HG02763 (cell line): ENCODE measurements at regions not wholly inside any gene's neighbourhood (a gene's known extent, or its start where the extent isn't known, plus 50 kb on each side); places are given as distances from the start of the nearest gene placed in this dataset.
"Not testable (repeated sequence)": the region's sequence is repeated elsewhere in the genome, so short reads cannot be mapped to it uniquely, and the experiment has no call there.

Experiments
- ATAC-seq: cut with Tn5 transposase; IDR thresholded peaks from one replicate; pipeline ENCODE4 v1.9.1; 2021; ENCODE audit warnings: mild to moderate bottlenecking, moderate library complexity; ENCODE audit not compliant: unreplicated experiment

DNA sequence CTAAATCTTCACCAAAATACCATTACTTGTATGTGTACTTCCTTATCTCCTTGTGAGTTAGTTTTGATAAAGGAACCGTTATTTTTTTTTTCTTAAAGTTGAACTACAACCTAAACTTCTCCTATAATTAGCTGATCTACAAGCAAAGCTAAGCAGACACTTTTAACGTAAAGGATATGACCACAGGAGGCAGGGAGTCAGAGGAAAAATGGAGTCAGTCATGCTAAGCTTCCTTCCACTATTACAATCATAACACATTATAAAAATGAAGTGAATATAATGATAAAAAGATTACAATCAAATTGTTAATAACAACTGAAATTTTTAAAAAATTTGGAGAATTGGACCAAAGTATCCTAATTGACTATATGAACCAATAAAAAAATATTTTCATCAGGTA lies 892.6 kb downstream of the KCNT2 start:
- ATAC-seq: no peak

DNA sequence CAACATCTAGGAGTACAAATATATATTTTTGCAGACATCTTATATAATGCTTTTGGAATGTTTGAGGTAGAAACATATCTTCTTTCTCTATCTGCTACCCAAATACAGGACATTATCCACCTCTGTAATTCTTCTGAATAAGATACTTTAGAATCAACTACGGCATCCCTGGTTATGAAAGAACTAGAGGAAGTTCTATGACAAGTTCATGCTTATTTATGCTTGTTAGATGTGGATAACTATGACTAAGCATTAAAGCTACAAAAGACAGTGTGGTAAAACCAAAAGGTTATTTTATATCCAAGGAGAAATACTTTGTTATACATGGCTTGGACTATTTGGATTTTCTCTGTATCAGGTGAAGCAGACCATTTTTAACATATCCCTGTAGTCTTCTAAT lies 894.0 kb downstream of the KCNT2 start:
- ATAC-seq: no peak

DNA sequence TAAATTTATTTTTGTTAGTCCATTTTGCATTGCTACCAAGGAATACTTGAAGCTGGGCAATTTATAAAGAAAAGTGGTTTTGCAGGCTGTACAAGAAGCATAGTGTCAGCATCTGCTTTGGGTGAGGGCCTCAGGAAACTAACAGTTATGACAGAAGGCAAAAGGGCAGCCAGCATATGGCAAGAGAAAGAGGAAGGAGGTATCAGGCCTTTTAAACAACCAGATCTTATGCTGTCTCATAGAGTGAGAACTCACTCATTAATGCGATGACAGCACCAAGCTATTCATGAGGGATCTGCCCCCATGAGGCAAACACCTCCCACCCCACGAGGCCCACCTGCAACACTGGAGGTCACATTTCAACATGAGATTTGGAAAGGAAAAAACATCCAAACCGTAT lies 898.4 kb downstream of the KCNT2 start:
- no peak for ATAC-seq

DNA sequence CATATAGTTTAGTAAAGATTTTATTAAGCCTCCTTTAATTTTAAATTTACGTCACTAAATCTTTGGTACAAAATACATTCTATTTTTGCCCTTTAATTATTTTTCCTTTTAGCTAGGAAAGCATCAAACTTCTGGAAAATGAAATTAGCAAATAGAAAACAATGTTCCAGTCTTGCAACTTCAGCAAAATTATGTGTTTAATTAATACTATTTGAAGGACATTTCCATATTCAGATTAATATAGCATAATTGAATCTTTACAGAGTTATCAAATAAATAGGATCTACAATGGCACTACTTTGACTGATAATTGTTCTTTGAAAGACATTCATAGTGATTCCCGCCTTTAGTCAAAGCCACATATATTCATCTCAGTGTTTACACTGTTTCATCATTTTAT lies 904.2 kb downstream of the KCNT2 start:
- no peak for ATAC-seq

DNA sequence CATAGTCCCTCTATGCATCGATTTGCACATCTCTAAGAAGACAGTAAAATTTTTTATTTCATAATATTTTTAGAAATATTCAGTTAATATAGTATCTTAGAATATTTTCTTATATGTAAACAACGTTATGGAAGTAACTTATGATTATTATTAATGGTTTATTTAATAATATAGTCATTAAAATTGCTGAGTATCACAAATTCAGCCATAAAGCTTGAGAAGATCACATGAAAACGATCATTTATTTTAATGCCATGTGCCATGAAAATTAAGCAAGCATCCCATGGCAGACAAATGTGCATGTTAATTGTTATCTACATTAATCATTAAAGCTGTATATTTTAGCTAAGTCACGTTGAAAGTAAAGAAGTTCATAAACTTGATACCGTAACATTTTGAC lies 907.1 kb downstream of the KCNT2 start:
- no peak for ATAC-seq

DNA sequence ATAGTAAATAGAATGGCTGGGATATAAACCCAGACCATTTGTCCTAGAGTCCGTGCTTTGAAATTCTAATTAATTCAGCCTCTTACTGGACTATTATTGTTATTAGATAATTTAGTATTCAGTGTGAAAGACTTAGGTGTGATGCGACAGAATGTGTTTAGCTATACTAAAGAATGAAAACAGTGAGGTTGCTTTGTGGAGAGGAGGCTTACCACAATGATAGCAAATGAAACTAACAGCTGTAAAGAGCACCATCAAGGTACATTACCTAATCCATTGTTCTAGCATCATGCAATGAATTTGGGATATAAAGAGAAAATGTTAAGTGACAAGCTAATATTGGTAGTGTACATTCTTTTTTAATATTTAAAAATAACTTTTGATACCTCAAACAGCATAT lies 911.1 kb downstream of the KCNT2 start:
- ATAC-seq: peak; percentile 93

DNA sequence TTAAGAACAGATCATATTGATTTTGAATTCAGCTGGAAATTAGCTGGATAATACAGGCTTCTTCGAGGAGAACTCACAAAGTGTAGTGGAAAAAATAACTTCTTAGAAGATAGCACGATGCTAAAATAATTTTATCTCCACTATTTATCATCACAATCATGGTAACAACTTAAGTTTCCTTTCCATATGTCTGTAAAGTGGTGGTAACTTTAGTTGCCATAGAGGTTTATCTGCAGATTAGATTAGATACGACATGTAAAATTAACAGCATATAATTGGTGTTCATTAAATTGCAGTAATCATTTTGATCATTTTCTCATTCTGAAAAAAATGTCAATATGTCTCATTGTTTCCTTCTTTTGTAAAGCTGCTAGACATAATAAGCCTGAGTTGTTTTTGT lies 921.5 kb downstream of the KCNT2 start:
- ATAC-seq: no peak

DNA sequence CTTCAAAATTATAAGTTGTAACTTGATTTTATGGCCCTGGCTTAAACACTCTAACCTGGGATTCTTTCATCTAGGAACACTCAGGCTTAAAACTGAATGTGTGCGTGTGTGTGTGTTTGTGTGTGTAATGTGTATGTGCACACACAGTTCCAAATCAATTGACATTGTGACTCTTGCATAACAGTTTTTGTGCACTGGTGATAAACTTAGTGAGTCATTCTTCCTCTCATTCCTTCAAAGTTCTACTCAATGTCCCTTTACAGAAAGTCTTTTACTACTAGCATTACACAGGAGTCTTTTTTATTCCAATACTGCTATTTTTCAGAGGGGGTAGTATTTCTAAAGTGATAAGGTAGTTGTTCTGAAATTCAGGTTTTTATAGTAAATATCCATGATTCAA lies 943.6 kb downstream of the KCNT2 start:
- ATAC-seq: no peak

DNA sequence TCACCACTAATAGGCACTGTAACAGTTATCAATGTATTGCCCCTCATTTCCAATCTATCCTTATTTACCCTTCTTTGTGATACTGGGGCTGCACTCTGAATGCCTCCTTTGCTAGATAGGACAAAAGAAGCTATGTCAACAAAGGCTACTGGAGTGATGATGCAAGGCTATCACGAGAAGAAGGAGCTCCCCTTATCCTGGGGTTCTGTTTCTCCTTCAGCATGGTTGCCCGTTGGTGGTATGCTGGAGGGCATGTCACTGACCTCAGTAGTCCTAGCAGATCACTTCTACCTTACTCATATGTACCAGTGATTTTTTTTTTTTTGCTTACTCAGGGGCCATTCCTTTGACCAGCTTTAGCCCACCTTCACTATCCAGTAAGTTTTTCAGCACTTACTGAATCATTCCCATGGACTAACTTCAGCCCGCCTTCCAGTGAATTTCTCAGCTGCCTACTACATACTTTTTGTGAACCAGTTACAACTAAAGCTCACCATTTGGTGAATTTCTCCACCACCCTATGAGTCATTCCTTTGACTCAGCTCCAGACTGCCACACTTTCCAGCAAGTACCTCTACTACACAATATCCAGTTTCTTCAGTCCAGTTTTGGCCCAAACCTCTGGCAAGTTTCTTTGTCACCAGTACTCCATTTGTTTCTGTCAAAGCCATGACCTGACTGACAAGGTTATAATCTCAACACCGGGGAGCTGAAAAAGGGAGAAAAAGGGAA lies 944.5 kb downstream of the KCNT2 start:
- no peak for ATAC-seq

DNA sequence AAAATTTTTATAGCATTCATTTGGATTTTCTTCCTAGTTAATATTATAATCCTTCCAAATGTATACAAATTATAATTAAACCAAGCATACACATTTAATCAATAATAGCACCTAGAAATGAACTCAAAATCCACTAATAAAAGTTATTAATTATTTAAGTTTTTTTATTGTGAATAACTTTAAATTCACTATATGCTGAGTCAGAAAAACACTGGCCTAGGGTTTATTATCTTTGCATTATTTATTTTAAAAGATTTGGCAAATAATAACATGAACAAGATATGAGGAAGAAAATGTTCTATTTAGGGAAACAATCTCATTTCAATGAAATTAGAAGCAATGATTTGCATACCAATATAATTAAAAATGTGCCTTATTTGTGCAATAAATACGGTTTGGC lies 951.5 kb downstream of the KCNT2 start:
- no peak for ATAC-seq

DNA sequence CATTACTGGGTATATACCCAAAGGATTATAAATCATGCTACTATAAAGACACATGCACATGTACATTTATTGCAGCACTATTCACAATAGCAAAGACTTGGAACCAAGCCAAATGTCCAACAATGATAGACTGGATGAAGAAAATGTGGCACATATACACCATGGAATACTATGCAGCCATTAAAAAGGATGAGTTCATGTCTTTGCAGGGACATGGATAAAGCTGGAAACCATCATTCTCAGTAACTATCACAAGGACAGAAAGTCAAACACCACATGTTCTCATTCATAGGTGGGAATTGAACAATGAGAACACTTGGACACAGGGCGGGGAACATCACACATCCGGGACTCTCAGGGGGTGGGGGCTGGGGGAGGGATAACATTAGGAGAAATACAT lies 959.4 kb downstream of the KCNT2 start:
- not testable (repeated sequence) for ATAC-seq

DNA sequence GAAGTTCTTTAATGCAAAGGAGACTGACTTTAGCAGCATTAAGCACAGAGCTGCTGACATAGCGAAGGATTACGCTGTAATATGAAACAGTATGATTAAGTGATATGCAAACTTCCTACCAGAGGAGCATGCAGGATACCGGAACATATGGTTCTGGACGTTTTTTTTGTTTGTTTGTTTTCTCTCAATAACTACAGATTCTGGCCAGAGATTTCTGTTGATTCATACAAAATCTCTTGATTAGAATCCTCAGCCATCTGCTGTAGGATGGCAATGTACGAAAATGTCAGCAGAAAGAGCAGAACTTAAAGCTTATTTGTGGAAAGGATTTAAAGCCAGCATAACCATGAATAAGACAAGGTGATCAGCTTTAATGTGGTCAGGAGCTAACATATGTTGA lies 970.7 kb downstream of the KCNT2 start:
- no peak for ATAC-seq

DNA sequence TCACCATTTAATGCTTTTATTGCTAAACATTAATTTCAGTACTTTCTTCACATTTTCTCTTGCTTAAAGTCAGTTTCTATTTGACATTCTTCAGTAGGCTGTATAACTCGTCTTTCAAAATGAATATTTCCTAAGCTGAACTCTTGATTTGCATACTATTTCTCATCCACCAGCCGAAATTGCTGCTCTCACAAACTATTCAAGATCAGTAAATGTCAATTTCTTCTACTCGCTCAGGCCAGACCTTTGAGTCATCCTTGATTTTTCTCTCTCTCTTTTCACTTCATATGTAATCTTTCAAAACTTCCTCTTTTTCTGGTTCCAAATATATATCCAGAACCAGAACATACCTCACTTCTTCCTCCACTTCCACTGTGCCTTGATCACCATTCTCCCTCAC lies 990.0 kb downstream of the KCNT2 start:
- no peak for ATAC-seq

DNA sequence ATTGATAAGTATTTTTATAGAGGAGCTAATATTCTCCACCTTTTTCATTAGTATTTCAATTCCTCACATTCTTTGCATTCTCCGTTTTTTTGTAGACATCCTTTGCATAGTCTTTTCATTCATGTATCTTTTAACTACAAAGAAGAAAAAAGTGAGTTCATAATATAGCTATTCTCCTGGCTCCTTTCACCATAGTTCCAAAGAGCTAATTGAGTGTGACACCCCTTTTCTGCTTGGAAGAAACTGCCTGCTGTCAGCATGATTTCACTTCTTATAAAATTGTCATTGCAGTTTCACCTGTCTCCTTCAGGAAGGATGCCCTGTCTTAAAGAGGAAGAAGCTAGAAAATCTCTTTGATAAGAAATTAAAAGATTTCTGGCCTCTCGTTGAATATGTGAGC lies 991.1 kb downstream of the KCNT2 start:
- no peak for ATAC-seq

DNA sequence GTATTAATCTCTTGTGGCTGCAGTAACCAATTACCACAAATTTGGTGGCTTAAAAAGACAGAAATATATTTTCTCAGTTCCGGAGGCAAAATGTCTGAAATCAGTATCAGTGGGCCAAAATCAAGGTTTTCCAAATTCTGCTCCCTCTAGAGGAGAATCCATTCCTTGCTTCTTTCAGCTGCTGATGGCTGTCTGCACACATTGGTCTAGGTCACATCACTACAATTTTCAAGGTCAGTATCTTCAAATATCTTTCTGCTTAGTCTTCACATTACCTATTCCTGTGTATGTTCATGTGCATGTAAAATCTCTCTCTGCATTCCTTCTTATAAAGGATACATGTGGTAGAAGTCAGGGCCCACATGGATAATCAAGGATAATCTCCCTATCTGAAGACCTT lies 999.4 kb downstream of the KCNT2 start:
- ATAC-seq: no peak

DNA sequence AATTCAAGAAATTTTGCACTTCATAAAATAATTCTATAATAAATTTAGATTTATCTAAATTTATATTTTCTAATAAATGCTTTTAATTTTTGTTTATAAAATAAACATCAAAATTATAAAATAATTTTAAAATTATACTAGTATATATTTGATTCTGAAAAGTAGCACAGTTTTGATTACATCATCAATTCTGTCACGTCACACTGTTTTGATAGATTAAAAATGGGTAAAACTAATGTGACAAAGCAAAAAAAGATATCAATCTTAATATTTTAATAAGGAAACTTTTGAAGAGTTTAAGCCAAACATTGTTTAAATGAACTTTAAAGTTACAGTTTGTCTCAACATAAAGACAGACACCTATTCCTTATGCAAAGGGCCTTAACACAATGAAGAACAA lies 1001.8 kb downstream of the KCNT2 start:
- ATAC-seq: no peak

DNA sequence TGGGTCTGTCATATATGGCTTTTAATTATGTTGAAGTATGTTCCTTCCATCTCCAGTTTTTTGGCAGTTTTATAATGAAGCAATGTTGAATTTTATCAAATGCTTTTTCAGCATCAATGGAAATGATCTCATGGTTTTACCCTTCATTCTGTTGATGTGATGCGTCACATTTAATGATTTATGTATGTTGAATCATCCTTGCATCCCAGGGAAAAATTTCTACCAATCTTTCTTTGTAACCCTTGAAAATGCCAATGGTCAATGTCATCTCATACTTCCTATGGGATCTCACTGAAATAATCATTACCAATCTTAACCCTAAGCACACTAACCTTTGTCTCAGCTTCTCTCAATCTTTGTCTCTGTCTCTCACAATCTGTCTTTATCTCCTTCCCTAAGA lies 1004.0 kb downstream of the KCNT2 start:
- ATAC-seq: no peak

DNA sequence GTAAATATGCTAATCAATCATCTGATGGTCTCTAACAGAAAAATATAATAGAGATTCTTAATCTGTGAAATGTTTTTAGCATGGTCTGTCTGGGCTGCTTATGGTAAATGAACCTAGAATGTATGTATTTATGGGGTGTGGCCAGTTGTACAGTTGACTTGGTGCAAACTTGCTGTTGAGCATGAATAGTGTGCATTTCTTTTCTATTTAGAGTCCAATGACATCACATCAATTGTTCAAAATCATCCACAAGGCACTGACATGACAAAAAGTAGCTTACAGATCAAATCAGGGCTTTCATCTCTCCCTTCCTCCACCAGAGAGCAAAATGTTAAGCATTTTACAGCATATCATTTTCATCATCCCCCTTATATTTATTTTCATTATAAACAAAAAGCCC lies 1010.3 kb downstream of the KCNT2 start:
- no peak for ATAC-seq

DNA sequence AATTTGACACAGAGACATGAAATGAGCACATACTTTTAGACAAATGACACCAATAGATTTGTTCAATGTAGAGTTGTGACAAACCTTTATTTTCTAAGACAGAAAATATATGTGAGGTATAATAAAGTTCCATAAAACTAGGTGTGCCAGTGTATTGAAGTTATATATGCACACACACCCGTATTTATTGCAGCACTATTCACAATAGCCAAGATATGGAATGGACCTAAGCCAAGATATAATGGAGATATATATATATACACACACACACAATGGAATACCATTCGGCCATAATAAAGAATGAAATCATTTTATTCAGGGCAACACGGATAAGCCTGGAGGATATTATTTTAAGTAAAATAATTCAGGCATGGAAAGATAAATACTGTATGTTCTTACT lies 1013.5 kb downstream of the KCNT2 start:
- ATAC-seq: no peak

DNA sequence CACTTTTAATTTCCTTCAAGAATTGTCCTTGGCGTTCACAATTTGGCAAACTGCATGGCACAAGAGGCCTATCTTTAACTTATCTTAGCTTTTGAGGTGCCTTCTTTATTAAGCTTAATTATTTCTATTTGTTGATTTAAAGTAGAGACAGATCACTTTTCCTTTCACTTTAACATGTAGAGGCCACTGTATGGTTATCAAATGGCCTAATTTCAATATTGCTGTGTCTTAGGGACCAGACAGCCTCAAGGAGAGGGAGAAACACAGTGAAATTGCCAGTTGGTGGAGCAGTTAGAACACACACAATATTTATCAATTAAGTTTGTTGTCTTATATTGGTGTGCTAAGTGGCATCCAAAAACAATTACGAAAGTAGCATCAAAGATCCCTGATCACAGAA lies 1013.9 kb downstream of the KCNT2 start:
- no peak for ATAC-seq

DNA sequence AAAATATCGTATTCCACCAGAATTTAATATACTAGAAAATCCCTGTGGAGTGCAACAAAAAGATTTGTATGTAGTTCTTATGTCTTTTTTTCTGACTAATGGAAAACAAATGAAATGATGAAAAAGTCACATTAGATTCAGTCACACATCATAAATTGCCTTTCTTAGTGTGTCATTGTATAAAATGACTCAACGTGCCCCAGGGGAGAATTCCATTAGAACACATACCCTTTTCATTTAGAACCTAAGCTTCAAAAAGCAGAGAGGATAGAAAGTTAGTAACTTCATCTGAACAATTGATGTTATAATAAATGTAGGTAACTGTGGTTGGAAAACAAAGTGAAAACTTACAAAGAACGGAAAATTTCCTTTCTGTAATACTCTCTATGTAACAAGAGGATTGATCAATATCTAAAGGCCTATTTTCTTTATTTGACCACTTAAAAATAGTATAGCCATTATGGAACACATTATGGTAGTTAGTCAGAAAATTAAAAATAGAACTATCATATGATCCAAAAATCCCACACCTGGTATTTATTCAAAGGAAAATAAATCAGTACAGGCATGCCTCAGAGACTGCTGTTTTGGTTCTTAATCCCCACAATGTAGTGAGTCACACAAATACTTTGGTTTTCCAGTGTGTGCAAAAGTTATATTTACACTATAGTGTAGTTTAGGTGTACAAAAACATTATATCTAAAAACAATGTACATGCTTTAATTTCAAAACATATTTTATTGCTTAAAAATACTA lies 1016.1 kb downstream of the KCNT2 start:
- no peak for ATAC-seq

DNA sequence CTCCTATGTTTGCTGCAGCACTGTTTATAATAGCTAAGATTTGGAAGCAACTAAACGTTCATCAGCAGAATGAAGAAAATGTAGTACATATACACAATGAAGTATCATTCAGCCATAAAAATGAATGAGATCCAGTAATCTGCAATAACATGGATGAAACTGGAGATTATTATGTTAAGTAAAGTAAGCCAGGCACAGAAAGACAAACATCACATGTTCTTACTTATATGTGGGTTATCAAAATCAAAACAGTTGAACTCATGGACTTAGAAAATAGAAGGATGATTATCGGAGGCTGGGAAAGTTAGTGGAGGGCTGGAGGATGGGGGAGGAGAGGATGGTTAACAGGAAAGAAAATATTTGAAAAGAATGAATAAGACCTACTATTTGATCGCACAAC lies 1017.6 kb downstream of the KCNT2 start:
- no peak for ATAC-seq
